HepG2 (cell line): ENCODE measurements at regions not wholly inside any gene's neighbourhood (a gene's known extent, or its start where the extent isn't known, plus 50 kb on each side); places are given as distances from the start of the nearest gene placed in this dataset.
A peak's percentile ranks its signal among the peaks of the same experiment; 100 is the strongest.

Experiments
- ATAC-seq: fragments of 200-7000 bp; cut with Tn5 transposase; 3 replicates; pipeline ENCODE4 v1.9.1; 2020; ENCODE audit warnings: mild to moderate bottlenecking, moderate library complexity
- BruUV-seq: library from RNA; stranded (reverse); fragments of 400-500 nt; replicated peaks from 2 replicates; lab custom pipeline; 2021; lab: Mats Ljungman, UMichigan
- CTCF ChIA-PET: fragments of 300-600 bp; formaldehyde crosslinking; extraction: SDS; loops from one replicate; lab custom pipeline; 2021; ENCODE audit warnings: low total read pairs, inconsistent platforms, low intra/inter-chr PET ratio; lab: Yijun Ruan, JAX
- POLR2A ChIA-PET: fragments of 350-600 bp; sonication (Branson Sonifier 250); formaldehyde crosslinking; loops from one replicate; lab custom pipeline; 2020; ENCODE audit warnings: antibody characterized with exemption, inconsistent platforms; lab: Yijun Ruan, JAX
- DNase-seq: peaks from one replicate; pipeline ENCODE4 v3.0.0-alpha.2; 2015; ENCODE audit warnings: low spot score
- FAIRE-seq: peaks from 3 replicates; lab custom pipeline; 2011; peaks lifted over from hg19 to GRCh38; lab: Jason Lieb, UNC
- H2AFZ ChIP-seq: one replicate; pipeline ENCODE4 v1.6.1; 2011; ENCODE audit warnings: low read length, inconsistent platforms
- H3K27ac ChIP-seq: fragments of 300-600 bp; 3 replicates; pipeline ENCODE4 v1.8.0; 2011; ENCODE audit warnings: mixed run types, mild to moderate bottlenecking, mixed read lengths, low read length, inconsistent platforms; ENCODE audit not compliant: insufficient read depth; ENCODE audit errors: extremely low read length
- H3K27me3 ChIP-seq, 2 experiments: fragments of 200-600 bp in 1 of 2; 2 replicates in 1 of 2; 3 replicates in 1 of 2; pipeline versions ENCODE4 v1.6.0 to v1.8.0; 2011; ENCODE audit warnings: low read length in 2 of 2, mild to moderate bottlenecking in 2 of 2, moderate library complexity in 2 of 2, inconsistent platforms in 1 of 2; ENCODE audit not compliant: insufficient read depth in 2 of 2, control insufficient read depth in 1 of 2
- H3K36me3 ChIP-seq, 2 experiments: fragments of 200-600 bp in 1 of 2; replicated peaks in 1 of 2; 2 replicates in 1 of 2; 3 replicates in 1 of 2; pipeline versions ENCODE4 v1.5.1 to v1.8.0; 2011; ENCODE audit warnings: low read length in 2 of 2, inconsistent platforms in 1 of 2; ENCODE audit not compliant: insufficient read depth in 2 of 2, control insufficient read depth in 1 of 2
- H3K4me1 ChIP-seq: 2 replicates; pipeline ENCODE4 v1.5.1; 2012; ENCODE audit warnings: low read length, inconsistent platforms; ENCODE audit not compliant: insufficient read depth
- H3K4me2 ChIP-seq: 2 replicates; pipeline ENCODE4 v1.6.0; 2011; ENCODE audit warnings: low read depth, low read length, inconsistent platforms
- H3K4me3 ChIP-seq, 3 experiments: fragments of 200-600 bp in 1 of 3; sonication (generic), shearing (Covaris generic) in 1 of 3; replicated peaks in 1 of 3; 2 replicates each; pipeline ENCODE4 v1.5.1; 2011 to 2016; ENCODE audit warnings: low read length in 3 of 3, inconsistent platforms in 2 of 3, low read depth in 2 of 3, mild to moderate bottlenecking in 2 of 3, control low read depth in 1 of 3, mixed read lengths in 1 of 3; ENCODE audit not compliant: insufficient read depth in 1 of 3
- H3K79me2 ChIP-seq: one replicate; pipeline ENCODE4 v1.6.1; 2011; ENCODE audit warnings: low read length, inconsistent platforms; ENCODE audit not compliant: insufficient read depth
- H3K9ac ChIP-seq: 2 replicates; pipeline ENCODE4 v1.6.0; 2011; ENCODE audit warnings: mild to moderate bottlenecking, low read depth, low read length, inconsistent platforms; ENCODE audit not compliant: insufficient read depth
- H3K9me3 ChIP-seq: 2 replicates; pipeline ENCODE4 v1.5.1; 2012; ENCODE audit warnings: mild to moderate bottlenecking, low read length
- H4K20me1 ChIP-seq: 2 replicates; pipeline ENCODE4 v1.6.0; 2011; ENCODE audit warnings: inconsistent platforms, mild to moderate bottlenecking, low read length, moderate library complexity; ENCODE audit not compliant: insufficient read depth
- ATF7-NPFF ChIP-seq: sonication (generic); formaldehyde crosslinking; IDR thresholded peaks from 2 replicates; pipeline ENCODE4 v1.8.1; 2023; ENCODE audit warnings: mild to moderate bottlenecking, low read depth, missing genetic modification reagents, moderate library complexity
- EED ChIP-seq: sonication (generic); formaldehyde crosslinking; IDR thresholded peaks from 2 replicates; pipeline ENCODE4 v1.5.0; 2020; ENCODE audit warnings: mild to moderate bottlenecking, missing genetic modification reagents
- FOXP4 ChIP-seq: sonication (generic); formaldehyde crosslinking; IDR thresholded peaks from 2 replicates; pipeline ENCODE4 v1.4.0; 2020; ENCODE audit warnings: missing genetic modification reagents
- KLF15 ChIP-seq: sonication (generic); formaldehyde crosslinking; IDR thresholded peaks from 2 replicates; pipeline ENCODE4 v1.8.1; 2023; ENCODE audit warnings: borderline replicate concordance, mild to moderate bottlenecking, inconsistent platforms, missing genetic modification reagents, mixed read lengths
- ZBTB8A ChIP-seq: sonication (generic); formaldehyde crosslinking; IDR thresholded peaks from 2 replicates; pipeline ENCODE4 v1.4.0; 2020; ENCODE audit warnings: mild to moderate bottlenecking, low read depth, missing genetic modification reagents, borderline replicate concordance
- ZNF260 ChIP-seq: sonication (generic); formaldehyde crosslinking; IDR thresholded peaks from 2 replicates; pipeline ENCODE4 v1.4.0; 2020; ENCODE audit warnings: missing genetic modification reagents, low read depth, mild to moderate bottlenecking, borderline replicate concordance
- ZNF281 ChIP-seq: sonication (generic); formaldehyde crosslinking; IDR thresholded peaks from 2 replicates; pipeline ENCODE4 v1.4.0; 2020; ENCODE audit warnings: missing genetic modification reagents, borderline replicate concordance
- ZNF550 ChIP-seq: sonication (generic); formaldehyde crosslinking; IDR thresholded peaks from 2 replicates; pipeline ENCODE4 v1.4.0; 2020; ENCODE audit warnings: mild to moderate bottlenecking, missing genetic modification reagents, borderline replicate concordance
- ZNF687 ChIP-seq: sonication (generic); formaldehyde crosslinking; IDR thresholded peaks from 2 replicates; pipeline ENCODE4 v1.5.1; 2020; ENCODE audit warnings: mild to moderate bottlenecking, missing genetic modification reagents, moderate library complexity
- WGBS: methylation state at CpG from one replicate; pipeline ENCODE4 v1.1.6; 2017; ENCODE audit warnings: low lambda C conversion rate; 5-methylcytosine and 5-hydroxymethylcytosine counted together
- in situ Hi-C: cut with HindIII; loops from 2 replicates; pipeline ENCODE4 v1.10.0; 2017; ENCODE audit warnings: low pct_unique_long_range_greater_than_20kb; ENCODE audit not compliant: extremely low pct_ligation_motif_present
- intact Hi-C: fragments of 100-400 bp; cut with micrococcal nuclease; formaldehyde crosslinking; loops from one replicate; pipeline ENCODE4 v1.10.0; 2022; ENCODE audit not compliant: unreplicated experiment

- TF ChIP-seq ZNF550 (CRISPR knock-in tag): no peak
- no peak for TF ChIP-seq ZNF260
- TF ChIP-seq EED: no peak
- no peak for TF ChIP-seq ZNF281 (CRISPR knock-in tag)
- no peak for TF ChIP-seq ATF7-NPFF (CRISPR knock-in tag)
- no peak for TF ChIP-seq ZBTB8A
Observed at GRCh38 chr2:168345601-168346000, 98.2 kb upstream of the STK39 start (continued).

GRCh38 chr2:168346725-168347477 lies 99.5 kb upstream of the STK39 start:
- Histone ChIP-seq H3K4me3 (peak overlapping the region; percentile 57 to 77 (median 74)), H3K79me2 (no peaks in the 10 kb centered on the region), H3K4me2 (peak overlapping the region; percentile 92), H3K4me1 (peaks cover 7% of the 10 kb centered on the region), H3K27ac (no peak overlapping the region), H2AFZ (peak overlapping the region; percentile 100), H3K9ac (peak overlapping the region; percentile 60; the same call in 1 of the 2 replicates), H4K20me1 (no peaks in the 10 kb centered on the region), H3K36me3 (no peaks in the 10 kb centered on the region), H3K9me3 (no peaks in the 10 kb centered on the region), H3K27me3 (0 out of 5 replicates have a peak, but pooled peaks cover 0 to under 1% of the 10 kb centered on the region in 2 experiments)
- ChIA-PET POLR2A (no interaction called here), CTCF (interaction anchor here (0.8 to 3.2 kb wide), 6 partner anchors 268 to 573 kb away, joined by 3 to 62 read pairs (median 14); no protein-coding TSS in a partner anchor)
- peak; percentile 95 for FAIRE-seq
- ATAC-seq: peak; percentile 86
- in situ Hi-C loops (loop anchor here (5.0 kb wide), 3 partner anchors 360 to 575 kb away; no protein-coding TSS in a partner anchor), intact Hi-C loops (loop anchor here (1.0 to 5.0 kb wide), 7 partner anchors 267 to 573 kb away; no protein-coding TSS in a partner anchor)
- no TSS peak for BruUV-seq
- WGBS: 3% methylated on average over 13 of the region's 13 CpGs
- peak; percentile 62 for DNase-seq
- TF ChIP-seq KLF15 (CRISPR knock-in tag) (no peak), ZNF687 (CRISPR knock-in tag) (no peak), FOXP4 (CRISPR knock-in tag) (no peak)
